Activated CD8-positive, alpha-beta memory T cell treated with anti-CD3 and anti-CD28 coated beads for 36 hours (primary cell): ENCODE measurements at regions not wholly inside any gene's neighbourhood (a gene's known extent, or its start where the extent isn't known, plus 50 kb on each side); places are given as distances from the start of the nearest gene placed in this dataset.

Experiments
- CTCF ChIA-PET: fragments of 350-600 bp; sonication (Branson Sonifier 250); formaldehyde crosslinking; loops from one replicate; lab custom pipeline; 2021; ENCODE audit warnings: antibody characterized with exemption; lab: Charles Lee
- POLR2A ChIA-PET: fragments of 350-600 bp; sonication (Branson Sonifier 250); formaldehyde crosslinking; loops from one replicate; lab custom pipeline; 2021; ENCODE audit warnings: antibody characterized with exemption; lab: Charles Lee

GRCh38 chr9:134226221-134226930 is 62.0 kb upstream of the RNU6ATAC start:
- CTCF ChIA-PET, result interaction anchor here (0.8 to 1.0 kb wide), 2 partner anchors 26 to 223 kb away, joined by 3 to 4 read pairs; no protein-coding TSS in a partner anchor
- POLR2A ChIA-PET, result no interaction called here

DNA sequence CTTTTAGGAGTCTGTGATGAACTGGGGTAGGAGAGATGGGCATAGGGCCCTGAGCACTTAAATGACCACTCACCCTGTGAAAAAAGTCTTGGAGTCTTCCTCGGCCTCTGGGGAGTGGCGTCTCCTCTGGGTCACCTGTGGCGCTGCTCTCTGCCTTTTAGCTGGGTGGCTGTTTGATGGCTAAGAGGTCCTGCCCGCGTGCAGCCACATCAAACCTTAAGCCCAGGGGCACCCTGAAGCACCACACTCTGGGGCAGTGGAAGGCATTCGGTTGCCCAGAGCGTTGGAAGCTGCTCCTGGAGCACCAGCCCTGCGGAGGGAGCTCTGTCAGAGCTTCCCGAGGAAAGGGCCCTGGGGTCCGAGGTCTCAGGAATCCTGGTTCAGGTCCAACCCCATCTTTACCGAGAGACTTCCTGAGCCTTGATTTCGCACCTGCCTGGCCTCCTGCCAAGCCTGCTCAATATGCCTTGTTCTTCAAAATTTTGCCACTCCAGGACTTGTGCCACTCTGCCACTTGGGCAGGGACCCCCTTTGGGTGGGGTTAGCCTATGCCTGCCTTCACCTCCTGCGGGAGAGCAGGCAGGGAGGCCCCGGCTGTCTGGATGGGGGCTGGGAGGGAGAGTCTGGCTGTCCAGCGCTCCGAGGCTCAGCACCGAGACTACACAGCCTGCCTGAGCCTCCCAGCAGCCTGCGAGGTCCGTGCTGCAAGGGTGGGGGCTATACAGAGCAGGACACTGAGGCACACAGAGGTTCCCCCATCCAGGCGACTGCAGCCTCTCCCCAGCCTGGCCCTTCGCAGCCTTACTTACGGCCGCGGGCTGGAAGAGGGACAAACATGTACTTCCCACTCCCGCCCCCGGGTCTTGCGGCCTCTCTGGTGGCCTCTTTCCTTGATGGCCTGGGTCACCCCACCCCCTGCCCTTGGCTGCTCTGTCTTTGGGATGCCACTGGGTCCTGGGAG is 63.4 kb upstream of the RNU6ATAC start:
- CTCF ChIA-PET, result no interaction called here
- POLR2A ChIA-PET, result no interaction called here

GRCh38 chr9:134228649-134229048 is 64.3 kb upstream of the RNU6ATAC start:
- CTCF ChIA-PET, result no interaction called here
- POLR2A ChIA-PET, result no interaction called here

DNA sequence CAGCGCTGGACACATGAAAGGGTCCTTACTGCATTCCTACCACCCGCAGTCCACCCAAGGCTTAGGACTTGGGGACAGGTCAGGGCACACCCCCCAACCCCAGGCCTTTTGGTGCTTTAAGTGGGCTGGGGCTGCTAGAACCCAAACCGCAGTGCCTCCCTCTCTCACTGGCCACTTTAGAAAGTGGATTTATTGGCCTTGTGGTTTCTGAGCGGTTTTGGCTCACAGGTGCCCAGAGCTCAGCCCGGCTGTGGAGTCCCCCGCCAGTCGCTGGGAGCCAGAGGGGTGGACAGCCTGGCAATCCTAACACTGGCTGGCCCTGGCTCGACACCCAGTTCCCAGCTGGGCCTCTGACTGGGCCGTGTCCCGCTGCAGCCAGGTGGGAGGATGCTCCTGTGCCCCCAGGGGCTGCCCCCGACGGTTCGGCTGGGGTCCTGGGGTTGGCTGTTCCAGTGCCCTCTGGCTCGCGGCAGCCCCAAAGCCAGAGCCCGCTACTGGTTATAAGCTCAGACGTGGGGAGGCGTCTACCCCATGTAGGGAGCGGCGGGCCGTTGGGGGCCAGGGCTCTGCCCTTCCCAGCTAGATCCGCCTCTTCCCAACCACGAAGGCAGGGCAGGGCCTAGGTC is 65.2 kb upstream of the RNU6ATAC start:
- ChIA-PET CTCF (no interaction called here), POLR2A (no interaction called here)

GRCh38 chr9:134230092-134230941 is 66.0 kb upstream of the RNU6ATAC start:
- POLR2A ChIA-PET, result no interaction called here
- CTCF ChIA-PET, result no interaction called here

- POLR2A ChIA-PET, result no interaction called here
- CTCF ChIA-PET, result no interaction called here
Measured at GRCh38 chr9:134230942-134231325, 66.6 kb upstream of the RNU6ATAC start.

DNA sequence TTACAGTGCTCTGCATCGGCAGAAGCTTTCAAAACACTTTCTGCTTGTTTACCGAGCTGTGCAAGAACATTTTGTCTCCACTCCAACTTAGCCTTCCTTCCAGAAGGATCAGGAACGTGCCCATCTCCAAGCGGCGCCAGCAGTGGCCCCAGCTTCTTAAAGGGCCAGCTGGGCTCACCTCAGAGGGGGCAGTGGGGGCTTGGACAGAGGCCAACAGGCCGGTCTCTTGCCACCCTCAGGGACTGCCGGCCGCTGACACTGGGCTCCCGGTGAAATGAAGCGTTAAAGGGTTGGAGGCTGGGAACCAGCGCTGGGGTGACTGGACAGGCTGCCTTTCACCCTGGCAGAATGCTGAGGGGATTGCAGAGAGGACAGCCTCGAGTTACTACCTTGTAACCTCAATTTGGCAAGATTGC is 67.0 kb upstream of the RNU6ATAC start:
- ChIA-PET POLR2A (no interaction called here), CTCF (no interaction called here)

DNA sequence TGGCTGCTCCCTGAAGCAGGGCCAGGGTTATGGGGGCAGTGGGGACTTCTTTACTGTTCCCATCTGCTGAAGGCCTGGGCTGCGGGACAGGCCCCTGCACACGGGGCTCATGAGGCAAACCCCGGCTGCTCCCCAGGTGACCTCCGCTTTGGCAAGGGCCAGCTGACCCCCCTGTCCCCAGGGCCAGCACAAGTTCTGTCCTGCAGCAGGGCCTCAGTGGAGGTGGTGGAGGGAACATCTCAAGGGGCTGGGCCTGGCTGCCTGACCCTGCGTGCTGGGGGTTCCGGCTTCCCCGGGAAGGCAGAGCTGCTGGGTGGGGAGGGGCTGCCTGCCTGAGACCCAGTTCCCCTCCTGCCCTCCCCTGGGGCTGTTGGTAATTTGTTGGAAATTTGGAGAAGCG is 67.4 kb upstream of the RNU6ATAC start:
- POLR2A ChIA-PET, result no interaction called here
- CTCF ChIA-PET, result no interaction called here

DNA sequence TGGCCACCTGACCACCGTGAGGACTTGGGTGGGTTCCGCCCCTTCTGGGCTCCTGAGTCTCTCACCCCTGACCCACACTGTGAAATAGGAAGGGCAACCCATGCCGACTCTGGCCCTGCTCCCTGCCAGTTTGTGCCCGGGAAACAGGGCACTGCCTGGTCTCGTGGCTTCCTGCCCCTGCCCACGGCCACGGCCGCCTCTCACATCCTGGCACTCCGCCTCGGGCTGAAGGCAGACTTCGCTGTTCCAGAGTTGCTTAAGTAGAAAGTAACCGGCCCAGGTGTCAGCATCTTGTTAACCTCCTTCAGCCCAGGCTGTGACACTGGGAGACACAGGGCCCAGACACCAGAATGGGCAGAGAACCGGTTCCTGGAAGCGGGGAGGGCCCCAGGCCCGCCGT is 68.7 kb upstream of the RNU6ATAC start:
- ChIA-PET POLR2A (no interaction called here), CTCF (no interaction called here)

- ChIA-PET POLR2A (no interaction called here), CTCF (no interaction called here)
Measured at GRCh38 chr9:134234001-134234660, 69.8 kb upstream of the RNU6ATAC start.

DNA sequence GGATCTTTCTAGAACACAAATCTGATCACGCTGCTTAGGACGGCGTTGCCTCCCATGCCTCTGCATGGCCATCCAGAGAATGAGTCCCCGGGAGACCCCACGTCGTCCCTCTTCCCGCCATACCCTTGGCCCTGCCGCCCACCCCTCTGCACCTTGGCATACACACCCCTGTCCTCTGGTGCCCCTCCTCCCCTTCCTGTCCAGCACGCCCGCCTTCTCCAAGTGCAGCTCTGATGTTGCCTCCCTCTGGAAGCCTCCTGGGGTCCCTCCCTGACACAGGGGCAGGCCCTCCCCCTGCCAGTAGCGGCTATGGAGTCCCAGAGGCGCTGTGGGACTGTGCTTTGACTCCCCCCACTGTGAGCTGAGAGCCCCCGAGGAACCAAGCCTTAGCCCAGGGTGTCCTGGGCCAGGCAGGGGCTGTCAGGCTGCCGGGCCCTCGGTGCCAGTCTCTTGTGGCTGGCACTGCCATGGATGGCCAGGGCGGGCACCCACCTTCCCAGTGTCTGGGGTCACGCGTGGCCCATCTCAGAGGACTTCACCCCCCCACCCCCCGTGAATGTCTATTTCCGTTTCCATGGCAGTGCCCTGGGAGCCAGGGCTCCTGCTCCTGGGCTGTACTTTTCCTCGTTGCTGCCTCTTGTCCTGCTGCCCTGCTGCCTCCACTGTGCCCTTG is 70.5 kb upstream of the RNU6ATAC start:
- ChIA-PET CTCF (no interaction called here), POLR2A (no interaction called here)

- ChIA-PET POLR2A (no interaction called here), CTCF (no interaction called here)
Measured at GRCh38 chr9:134235366-134235765, 71.0 kb upstream of the RNU6ATAC start.

DNA sequence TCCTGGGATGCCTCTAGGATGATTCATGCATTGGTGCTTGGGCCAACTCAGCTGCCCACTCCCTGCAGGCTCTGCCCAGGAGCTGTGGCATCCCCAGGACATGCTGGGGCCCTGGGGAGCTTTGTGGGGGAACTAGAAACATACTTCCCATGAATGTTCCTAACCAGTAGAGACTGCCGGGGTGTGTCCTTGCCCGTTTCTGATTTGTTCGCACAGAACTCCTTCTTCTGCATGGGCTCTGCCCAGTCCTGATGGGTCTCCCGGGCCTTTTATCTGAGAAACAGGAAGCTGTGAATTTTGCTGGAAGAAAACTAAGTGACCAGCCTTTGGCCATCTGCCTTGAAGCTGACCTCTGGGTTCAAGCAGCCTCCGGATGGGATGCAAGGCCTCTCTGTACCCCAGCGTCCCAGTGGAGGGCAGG is 71.6 kb upstream of the RNU6ATAC start:
- CTCF ChIA-PET, result no interaction called here
- POLR2A ChIA-PET, result no interaction called here

DNA sequence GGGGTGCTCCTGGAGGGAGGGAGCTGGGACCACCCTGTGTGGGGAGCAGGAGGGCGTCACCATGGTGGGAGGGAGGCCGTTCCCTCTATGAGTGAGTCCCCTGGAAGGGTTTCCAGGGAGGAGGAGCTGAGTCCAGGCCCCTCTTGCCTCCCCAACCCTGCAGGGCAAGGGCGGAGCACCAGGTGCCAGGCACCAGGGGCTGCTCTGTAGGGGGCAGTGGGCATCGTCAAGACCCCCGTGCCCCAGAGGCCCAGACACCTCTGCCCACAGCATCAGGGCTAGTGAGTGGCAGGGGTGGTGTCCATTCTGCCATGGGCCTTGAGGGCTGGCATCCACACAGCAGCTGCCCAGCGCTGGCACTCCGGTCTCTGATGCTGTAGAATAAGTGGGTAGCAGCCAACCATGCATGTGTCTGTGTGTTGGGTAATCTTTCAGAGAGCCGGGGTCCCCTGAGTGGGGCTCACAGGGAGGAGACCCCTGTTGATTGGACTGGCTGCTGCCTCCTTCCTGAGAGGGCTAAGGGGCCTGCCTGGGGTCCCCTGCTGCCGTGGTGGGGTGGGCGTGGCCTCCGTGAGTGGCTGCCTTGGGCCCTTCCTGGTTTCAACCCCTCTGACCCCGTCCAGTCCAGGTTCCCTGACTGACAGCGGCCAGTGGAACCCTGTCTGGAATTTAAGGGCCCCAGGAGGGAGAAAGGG is 72.7 kb upstream of the RNU6ATAC start:
- ChIA-PET POLR2A (no interaction called here), CTCF (no interaction called here)

GRCh38 chr9:134237630-134238265 is 73.4 kb upstream of the RNU6ATAC start:
- POLR2A ChIA-PET, result no interaction called here

GRCh38 chr9:134239130-134239903 is 75.0 kb upstream of the RNU6ATAC start:
- ChIA-PET POLR2A (no interaction called here), CTCF (no interaction called here)

More at GRCh38 chr9:134237630-134238265, 73.4 kb upstream of the RNU6ATAC start:
- CTCF ChIA-PET, result no interaction called here

GRCh38 chr9:134239939-134240338 is 75.6 kb upstream of the RNU6ATAC start:
- ChIA-PET POLR2A (no interaction called here), CTCF (no interaction called here)
